Lung (tissue), 11 donors: ENCODE measurements at regions not wholly inside any gene's neighbourhood (a gene's known extent, or its start where the extent isn't known, plus 50 kb on each side); places are given as distances from the start of the nearest gene placed in this dataset.

Source experiments
- ATAC-seq: fragments of 200-7000 bp; cut with Tn5 transposase; one replicate; pipeline ENCODE4 v1.9.1; 2020; ENCODE audit warnings: moderate number of reproducible peaks; ENCODE audit not compliant: insufficient read depth, low FRiP score
- DNase-seq, 3 donors: peaks; one replicate each; pipeline ENCODE4 v3.0.0-alpha.2; 2013 to 2017
- H3K27ac ChIP-seq, 2 donors: one replicate each; pipeline ENCODE4 v1.5.1; 2013; ENCODE audit warnings: mild to moderate bottlenecking in 2 of 2, moderate library complexity in 2 of 2, control low read depth in 1 of 2, inconsistent platforms in 1 of 2, low read depth in 1 of 2, low read length in 1 of 2
- H3K27me3 ChIP-seq, 3 donors: one replicate each; pipeline ENCODE4 v1.5.1; 2013; ENCODE audit warnings: low read length in 2 of 3; ENCODE audit not compliant: control insufficient read depth in 3 of 3, insufficient read depth in 3 of 3
- H3K36me3 ChIP-seq, 4 donors: one replicate each; pipeline ENCODE4 v1.5.1; 2013; ENCODE audit warnings: low read length in 4 of 4, mild to moderate bottlenecking in 1 of 4, moderate library complexity in 1 of 4; ENCODE audit not compliant: control insufficient read depth in 4 of 4, insufficient read depth in 4 of 4
- H3K4me1 ChIP-seq, 5 donors: one replicate each; pipeline ENCODE4 v1.5.1; 2013; ENCODE audit warnings: low read length in 5 of 5, mild to moderate bottlenecking in 2 of 5, moderate library complexity in 1 of 5; ENCODE audit not compliant: control insufficient read depth in 5 of 5, insufficient read depth in 5 of 5
- H3K4me3 ChIP-seq: one replicate; pipeline ENCODE4 v1.5.1; 2013; ENCODE audit warnings: mild to moderate bottlenecking, control low read depth, moderate library complexity
- H3K9ac ChIP-seq, 2 donors: one replicate each; pipeline ENCODE4 v1.5.1; 2013; ENCODE audit warnings: low read length in 2 of 2, control low read depth in 1 of 2; ENCODE audit not compliant: insufficient read depth in 1 of 2
- H3K9me3 ChIP-seq, 4 donors: one replicate each; pipeline ENCODE4 v1.5.1; 2013; ENCODE audit warnings: low read length in 3 of 4, mild to moderate bottlenecking in 1 of 4, moderate library complexity in 1 of 4; ENCODE audit not compliant: control insufficient read depth in 4 of 4, insufficient read depth in 3 of 4
- WGBS, 2 donors: extraction: QIAGEN DNeasy Blood & Tissue Kit; methylation state at CpG; one replicate each; pipeline ENCODE4 v1.1.7; 2013; 5-methylcytosine and 5-hydroxymethylcytosine counted together
- TF ChIP-seq, protein P1 (sequence below): IDR thresholded peaks from 2 replicates; pipeline ENCODE4 v1.5.1; 2012; ENCODE audit warnings: mild to moderate bottlenecking; ENCODE audit errors: control extremely low read depth, extremely low read depth
- donor health status: control.
- donor health status: control.
- donor health status: Bipolar disorder and iron deficiency.
- donor health status: healthy.
- donor health status: DM: yes; HTN: yes; CAD: no.

DNA sequence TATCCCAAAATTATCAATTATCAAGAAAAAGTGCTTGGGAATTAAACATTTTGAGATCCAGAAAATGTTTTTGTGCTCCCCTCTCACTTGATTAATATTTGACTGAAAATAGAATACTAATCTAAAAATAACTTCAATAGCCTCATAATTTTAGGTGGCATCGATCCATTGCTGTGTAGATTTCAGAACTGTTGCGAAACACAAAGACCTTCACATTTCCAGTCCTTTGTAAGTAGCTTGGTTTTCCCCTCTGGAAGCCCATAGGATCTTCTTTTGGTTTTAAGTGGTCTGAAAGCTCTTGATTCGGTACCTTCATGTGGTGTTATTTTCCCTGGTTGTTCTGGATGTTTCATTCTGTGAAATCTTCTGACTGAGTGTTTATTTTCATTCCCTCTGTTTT lies 176.5 kb downstream of the NUFIP1 start:
- no peak for DNase-seq
- Histone ChIP-seq H3K27ac (no peak overlapping the region), H3K9me3 (no peaks in the 10 kb centered on the region), H3K4me1 (peaks cover 0 to 7% (median 5%) of the 10 kb centered on the region in 5 donors), H3K9ac (no peak overlapping the region), H3K27me3 (no peaks in the 10 kb centered on the region), H3K36me3 (no peaks in the 10 kb centered on the region), H3K4me3 (no peak overlapping the region)
- ATAC-seq: no peak
- WGBS, 2 donors: 61 to 80% methylated on average over 3 of the region's 3 CpGs
- TF ChIP-seq, protein P1, sequence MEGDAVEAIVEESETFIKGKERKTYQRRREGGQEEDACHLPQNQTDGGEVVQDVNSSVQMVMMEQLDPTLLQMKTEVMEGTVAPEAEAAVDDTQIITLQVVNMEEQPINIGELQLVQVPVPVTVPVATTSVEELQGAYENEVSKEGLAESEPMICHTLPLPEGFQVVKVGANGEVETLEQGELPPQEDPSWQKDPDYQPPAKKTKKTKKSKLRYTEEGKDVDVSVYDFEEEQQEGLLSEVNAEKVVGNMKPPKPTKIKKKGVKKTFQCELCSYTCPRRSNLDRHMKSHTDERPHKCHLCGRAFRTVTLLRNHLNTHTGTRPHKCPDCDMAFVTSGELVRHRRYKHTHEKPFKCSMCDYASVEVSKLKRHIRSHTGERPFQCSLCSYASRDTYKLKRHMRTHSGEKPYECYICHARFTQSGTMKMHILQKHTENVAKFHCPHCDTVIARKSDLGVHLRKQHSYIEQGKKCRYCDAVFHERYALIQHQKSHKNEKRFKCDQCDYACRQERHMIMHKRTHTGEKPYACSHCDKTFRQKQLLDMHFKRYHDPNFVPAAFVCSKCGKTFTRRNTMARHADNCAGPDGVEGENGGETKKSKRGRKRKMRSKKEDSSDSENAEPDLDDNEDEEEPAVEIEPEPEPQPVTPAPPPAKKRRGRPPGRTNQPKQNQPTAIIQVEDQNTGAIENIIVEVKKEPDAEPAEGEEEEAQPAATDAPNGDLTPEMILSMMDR: no peak

DNA sequence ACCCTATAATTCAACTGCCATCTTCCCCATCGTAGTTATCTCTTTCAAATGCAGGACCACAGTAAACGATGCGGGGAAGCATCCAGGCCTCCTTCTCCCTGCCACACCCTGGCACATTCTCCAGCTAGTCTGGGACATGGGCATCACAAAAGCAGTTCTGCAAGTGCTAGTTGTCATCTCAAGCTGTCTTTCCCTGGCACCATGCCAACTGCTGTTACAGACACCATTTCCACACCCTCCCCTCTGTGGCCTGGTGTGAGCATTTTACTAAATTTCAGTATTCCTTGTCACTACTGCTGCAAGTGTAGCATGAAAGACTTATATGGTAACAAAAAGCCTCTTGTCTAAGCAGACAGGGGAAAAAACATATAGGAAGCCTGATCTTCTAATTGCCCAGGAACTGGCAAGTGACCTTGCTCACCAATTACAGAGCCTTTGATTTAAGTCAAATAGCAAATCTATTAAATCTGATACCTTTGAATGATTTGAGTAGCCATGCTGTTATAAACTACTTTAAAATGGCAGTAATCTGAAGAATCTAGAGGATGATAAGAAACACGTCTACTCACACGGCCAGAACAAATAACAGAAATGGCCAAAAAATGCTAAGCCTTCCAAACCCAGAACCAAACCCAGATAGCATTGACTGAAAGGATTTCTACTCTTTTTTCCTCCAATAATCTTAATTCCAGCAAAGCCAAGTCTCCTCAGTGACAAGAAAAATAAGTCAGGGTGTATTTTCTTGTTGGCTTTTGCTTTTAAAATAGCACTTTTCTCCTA lies 179.0 kb downstream of the NUFIP1 start:
- H3K36me3 ChIP-seq: no peaks in the 10 kb centered on the region
- H3K27me3 ChIP-seq: no peaks in the 10 kb centered on the region
- DNase-seq: peak; percentile 59 to 65 (median 64)
- H3K4me3 ChIP-seq: no peak overlapping the region
- 68 to 81% methylated on average over 5 of the region's 5 CpGs for WGBS, 2 donors
- no peaks in the 10 kb centered on the region for H3K9me3 ChIP-seq
- ATAC-seq: no peak
- no peak overlapping the region for H3K9ac ChIP-seq
- peaks cover 0 to 6% (median 4%) of the 10 kb centered on the region in 5 donors for H3K4me1 ChIP-seq
- TF ChIP-seq, protein P1: no peak
- no peak overlapping the region for H3K27ac ChIP-seq

DNA sequence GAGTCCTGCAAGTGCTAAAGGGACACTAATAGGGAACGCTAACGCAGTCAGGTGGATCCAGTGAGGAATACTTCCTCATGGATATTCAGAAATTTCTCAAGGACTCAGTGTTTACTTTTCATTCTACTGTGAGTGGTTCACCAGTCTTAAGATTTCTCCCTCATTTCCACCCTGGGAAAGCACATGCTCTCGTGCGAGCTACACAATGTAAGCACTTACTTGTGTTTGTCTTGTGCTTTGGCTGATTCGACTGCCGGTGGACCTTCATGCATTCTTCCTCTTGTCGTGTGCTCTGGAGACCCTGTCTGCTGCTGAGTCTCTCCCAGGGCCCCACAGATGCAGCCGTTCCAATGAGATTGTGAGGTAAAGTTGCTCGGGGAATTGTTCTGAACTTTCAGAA lies 180.1 kb downstream of the NUFIP1 start:
- H3K27me3 ChIP-seq: no peaks in the 10 kb centered on the region
- ATAC-seq (peak; percentile 75), DNase-seq (peak; percentile 59 to 83 (median 61))
- no peaks in the 10 kb centered on the region for H3K36me3 ChIP-seq
- TF ChIP-seq, protein P1: no peak
- no peak overlapping the region for H3K4me3 ChIP-seq
- WGBS, 2 donors: 62 to 79% methylated on average over 9 of the region's 9 CpGs
- no peak overlapping the region for H3K9ac ChIP-seq
- peak overlapping the region in 1 of 2 donors; percentile 32 for H3K27ac ChIP-seq
- peaks cover 0 to 6% (median 4%) of the 10 kb centered on the region in 5 donors for H3K4me1 ChIP-seq
- H3K9me3 ChIP-seq: no peaks in the 10 kb centered on the region
